ENCODE measurements at regions not wholly inside any gene's neighbourhood (a gene's known extent, or its start where the extent isn't known, plus 50 kb on each side); places are given as distances from the start of the nearest gene placed in this dataset.
A peak's percentile ranks its signal among the peaks of the same experiment; 100 is the strongest.

GRCh38 chr13:112168761-112169160 is 101.8 kb downstream of the SOX1 start:
- no peak for ATAC-seq (ENCODE audit: low FRiP score)
- WGBS, 2 donors = 80 to 88% methylated on average over 11 of the region's 11 CpGs
- intact Hi-C loops (cut with DNase I) = no loop called here

GRCh38 chr13:112169941-112170822 is 103.2 kb downstream of the SOX1 start:
- DNase-seq = peak in 1 of 2 donors; percentile 55
- 86 to 89% methylated on average over 17 of the region's 17 CpGs for WGBS, 2 donors

More at GRCh38 chr13:112168761-112169160, 101.8 kb downstream of the SOX1 start:
- H3K27me3 ChIP-seq (ENCODE audit: control insufficient read depth in 1 of 2, insufficient read depth in 2 of 2, low read length in 1 of 2) = no peaks in the 10 kb centered on the region
- no peak overlapping the region for H3K4me3 ChIP-seq (ENCODE audit: low read length in 2 of 2)
- H3K27ac ChIP-seq (ENCODE audit: low read depth in 1 of 2, low read length in 2 of 2) = no peak overlapping the region
- no peak for DNase-seq
- H3K36me3 ChIP-seq (ENCODE audit: control insufficient read depth in 1 of 2, insufficient read depth in 2 of 2, low read length in 1 of 2) = no peaks in the 10 kb centered on the region
- H3K4me1 ChIP-seq (ENCODE audit: control insufficient read depth in 1 of 2, insufficient read depth in 2 of 2, low read length in 2 of 2) = no peaks in the 10 kb centered on the region
- H3K9me3 ChIP-seq (ENCODE audit: control insufficient read depth, low read length) = peaks cover 3% of the 10 kb centered on the region

GRCh38 chr13:112170823-112171569 is 104.0 kb downstream of the SOX1 start:
- no peak overlapping the region for H3K4me3 ChIP-seq (ENCODE audit: low read length in 2 of 2)
- WGBS, 2 donors = 89 to 90% methylated on average over 15 of the region's 15 CpGs
- no peaks in the 10 kb centered on the region for H3K36me3 ChIP-seq (ENCODE audit: control insufficient read depth in 1 of 2, insufficient read depth in 2 of 2, low read length in 1 of 2)
- H3K27me3 ChIP-seq (ENCODE audit: control insufficient read depth in 1 of 2, insufficient read depth in 2 of 2, low read length in 1 of 2) = no peaks in the 10 kb centered on the region
- H3K27ac ChIP-seq (ENCODE audit: low read depth in 1 of 2, low read length in 2 of 2) = no peak overlapping the region
- ATAC-seq (ENCODE audit: low FRiP score) (no peak), DNase-seq (peak in 1 of 2 donors; percentile 44)
- intact Hi-C loops (cut with DNase I) = loop anchor here in 1 of 2 donors (2.0 kb wide), 1 partner anchor 18 kb away; no protein-coding TSS in a partner anchor
- H3K9me3 ChIP-seq (ENCODE audit: control insufficient read depth, low read length) = peaks cover 6% of the 10 kb centered on the region
- no peaks in the 10 kb centered on the region for H3K4me1 ChIP-seq (ENCODE audit: control insufficient read depth in 1 of 2, insufficient read depth in 2 of 2, low read length in 2 of 2)

More at GRCh38 chr13:112169941-112170822, 103.2 kb downstream of the SOX1 start:
- no peak for ATAC-seq (ENCODE audit: low FRiP score)
- Histone ChIP-seq H3K4me1 (ENCODE audit: control insufficient read depth in 1 of 2, insufficient read depth in 2 of 2, low read length in 2 of 2) (no peaks in the 10 kb centered on the region), H3K27me3 (ENCODE audit: control insufficient read depth in 1 of 2, insufficient read depth in 2 of 2, low read length in 1 of 2) (no peaks in the 10 kb centered on the region), H3K36me3 (ENCODE audit: control insufficient read depth in 1 of 2, insufficient read depth in 2 of 2, low read length in 1 of 2) (no peaks in the 10 kb centered on the region), H3K27ac (ENCODE audit: low read depth in 1 of 2, low read length in 2 of 2) (no peak overlapping the region), H3K9me3 (ENCODE audit: control insufficient read depth, low read length) (peaks cover 6% of the 10 kb centered on the region), H3K4me3 (ENCODE audit: low read length in 2 of 2) (no peak overlapping the region)
- intact Hi-C loops (cut with DNase I) = loop anchor here in 1 of 2 donors (2.0 kb wide), 1 partner anchor 17 kb away; no protein-coding TSS in a partner anchor

- intact Hi-C loops (cut with DNase I) = loop anchor here in 1 of 2 donors (2.0 kb wide), 1 partner anchor 19 kb away; no protein-coding TSS in a partner anchor
- Histone ChIP-seq H3K27ac (ENCODE audit: low read depth in 1 of 2, low read length in 2 of 2) (no peak overlapping the region), H3K27me3 (ENCODE audit: control insufficient read depth in 1 of 2, insufficient read depth in 2 of 2, low read length in 1 of 2) (no peaks in the 10 kb centered on the region), H3K36me3 (ENCODE audit: control insufficient read depth in 1 of 2, insufficient read depth in 2 of 2, low read length in 1 of 2) (no peaks in the 10 kb centered on the region), H3K4me1 (ENCODE audit: control insufficient read depth in 1 of 2, insufficient read depth in 2 of 2, low read length in 2 of 2) (no peaks in the 10 kb centered on the region), H3K4me3 (ENCODE audit: low read length in 2 of 2) (no peak overlapping the region), H3K9me3 (ENCODE audit: control insufficient read depth, low read length) (peaks cover 6% of the 10 kb centered on the region)
- ATAC-seq (ENCODE audit: low FRiP score) = no peak
- peak in 1 of 2 donors; percentile 55 for DNase-seq
- WGBS, 2 donors = 85 to 87% methylated on average over 13 of the region's 13 CpGs
Measured at GRCh38 chr13:112171570-112171965, 104.6 kb downstream of the SOX1 start.

- Histone ChIP-seq H3K27ac (ENCODE audit: low read depth in 1 of 2, low read length in 2 of 2) (no peak overlapping the region), H3K4me1 (ENCODE audit: control insufficient read depth in 1 of 2, insufficient read depth in 2 of 2, low read length in 2 of 2) (no peaks in the 10 kb centered on the region), H3K4me3 (ENCODE audit: low read length in 2 of 2) (no peak overlapping the region), H3K27me3 (ENCODE audit: control insufficient read depth in 1 of 2, insufficient read depth in 2 of 2, low read length in 1 of 2) (no peaks in the 10 kb centered on the region), H3K9me3 (ENCODE audit: control insufficient read depth, low read length) (peaks cover 6% of the 10 kb centered on the region), H3K36me3 (ENCODE audit: control insufficient read depth in 1 of 2, insufficient read depth in 2 of 2, low read length in 1 of 2) (no peaks in the 10 kb centered on the region)
- 69 to 73% methylated on average over 9 of the region's 9 CpGs for WGBS, 2 donors
- intact Hi-C loops (cut with DNase I) = no loop called here
- ATAC-seq (ENCODE audit: low FRiP score) (no peak), DNase-seq (no peak)
Measured at GRCh38 chr13:112172017-112172416, 105.1 kb downstream of the SOX1 start.

- Histone ChIP-seq H3K4me3 (ENCODE audit: low read length in 2 of 2) (no peak overlapping the region), H3K4me1 (ENCODE audit: control insufficient read depth in 1 of 2, insufficient read depth in 2 of 2, low read length in 2 of 2) (no peaks in the 10 kb centered on the region), H3K27me3 (ENCODE audit: control insufficient read depth in 1 of 2, insufficient read depth in 2 of 2, low read length in 1 of 2) (no peaks in the 10 kb centered on the region), H3K36me3 (ENCODE audit: control insufficient read depth in 1 of 2, insufficient read depth in 2 of 2, low read length in 1 of 2) (no peaks in the 10 kb centered on the region), H3K9me3 (ENCODE audit: control insufficient read depth, low read length) (peaks cover 6% of the 10 kb centered on the region), H3K27ac (ENCODE audit: low read depth in 1 of 2, low read length in 2 of 2) (no peak overlapping the region)
- 73 to 75% methylated on average over 18 of the region's 18 CpGs for WGBS, 2 donors
- no peak for ATAC-seq (ENCODE audit: low FRiP score)
- intact Hi-C loops (cut with DNase I) = no loop called here
- peak in 1 of 2 donors; percentile 66 for DNase-seq
Measured at GRCh38 chr13:112172641-112173251, 105.8 kb downstream of the SOX1 start.

- Histone ChIP-seq H3K4me1 (ENCODE audit: control insufficient read depth in 1 of 2, insufficient read depth in 2 of 2, low read length in 2 of 2) (no peaks in the 10 kb centered on the region), H3K27ac (ENCODE audit: low read depth in 1 of 2, low read length in 2 of 2) (no peak overlapping the region), H3K4me3 (ENCODE audit: low read length in 2 of 2) (no peak overlapping the region), H3K27me3 (ENCODE audit: control insufficient read depth in 1 of 2, insufficient read depth in 2 of 2, low read length in 1 of 2) (no peaks in the 10 kb centered on the region), H3K36me3 (ENCODE audit: control insufficient read depth in 1 of 2, insufficient read depth in 2 of 2, low read length in 1 of 2) (no peaks in the 10 kb centered on the region), H3K9me3 (ENCODE audit: control insufficient read depth, low read length) (peaks cover 3% of the 10 kb centered on the region)
- intact Hi-C loops (cut with DNase I) = no loop called here
- 91 to 94% methylated on average over 7 of the region's 7 CpGs for WGBS, 2 donors
- no peak for ATAC-seq (ENCODE audit: low FRiP score)
- peak in 1 of 2 donors; percentile 19 for DNase-seq
Measured at GRCh38 chr13:112174476-112175110, 107.6 kb downstream of the SOX1 start.
